ENCODE measurements at regions not wholly inside any gene's neighbourhood (a gene's known extent, or its start where the extent isn't known, plus 50 kb on each side); places are given as distances from the start of the nearest gene placed in this dataset.
"Not testable (repeated sequence)": the region's sequence is repeated elsewhere in the genome, so short reads cannot be mapped to it uniquely, and the experiment has no call there.

DNA sequence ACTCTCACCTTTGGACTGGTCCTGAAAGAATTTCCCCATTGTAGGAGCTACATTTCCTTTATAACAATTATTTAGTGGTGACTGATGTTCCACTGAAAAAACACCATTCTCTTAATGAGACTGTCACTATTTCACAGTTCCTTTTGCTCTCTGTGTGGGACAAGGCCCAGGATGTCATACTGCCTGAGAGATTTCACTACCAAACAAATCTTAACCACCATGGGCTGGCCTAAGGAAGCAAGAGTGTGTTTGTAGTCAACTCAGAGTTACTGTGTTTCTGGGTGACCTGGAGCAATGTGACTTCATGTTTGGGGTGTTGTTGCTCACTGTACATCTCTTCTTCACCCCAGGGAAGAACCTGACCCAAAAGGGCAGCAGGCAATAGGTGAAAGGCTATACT lies 50.1 kb upstream of the ZNF608 start:
- DNase-seq, result no peak

DNA sequence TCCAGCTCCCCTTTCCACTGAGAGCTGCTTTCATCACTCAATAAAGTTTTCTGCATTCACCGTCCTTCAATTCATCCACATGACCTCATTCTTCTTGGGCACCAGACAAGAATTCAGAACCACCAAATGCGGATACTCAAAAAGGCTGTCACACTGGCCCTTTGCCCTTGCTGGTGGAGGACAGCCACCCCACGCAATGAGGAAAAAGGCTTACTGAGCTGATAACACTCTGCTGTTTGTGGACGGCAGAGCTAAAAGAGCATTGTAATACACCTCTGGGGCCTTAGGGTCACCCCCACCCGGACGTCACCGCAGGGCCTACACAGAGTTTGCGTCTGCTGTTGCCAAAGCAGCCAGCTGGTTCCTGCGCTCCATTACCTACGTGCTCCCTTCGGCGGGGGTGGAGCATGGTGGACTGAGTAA lies 51.2 kb upstream of the ZNF608 start:
- no peak for DNase-seq

- no peak for DNase-seq
Observed at GRCh38 chr5:124798890-124799289, 52.5 kb upstream of the ZNF608 start.

GRCh38 chr5:124801551-124801950 lies 55.1 kb upstream of the ZNF608 start:
- DNase-seq, result no peak

DNA sequence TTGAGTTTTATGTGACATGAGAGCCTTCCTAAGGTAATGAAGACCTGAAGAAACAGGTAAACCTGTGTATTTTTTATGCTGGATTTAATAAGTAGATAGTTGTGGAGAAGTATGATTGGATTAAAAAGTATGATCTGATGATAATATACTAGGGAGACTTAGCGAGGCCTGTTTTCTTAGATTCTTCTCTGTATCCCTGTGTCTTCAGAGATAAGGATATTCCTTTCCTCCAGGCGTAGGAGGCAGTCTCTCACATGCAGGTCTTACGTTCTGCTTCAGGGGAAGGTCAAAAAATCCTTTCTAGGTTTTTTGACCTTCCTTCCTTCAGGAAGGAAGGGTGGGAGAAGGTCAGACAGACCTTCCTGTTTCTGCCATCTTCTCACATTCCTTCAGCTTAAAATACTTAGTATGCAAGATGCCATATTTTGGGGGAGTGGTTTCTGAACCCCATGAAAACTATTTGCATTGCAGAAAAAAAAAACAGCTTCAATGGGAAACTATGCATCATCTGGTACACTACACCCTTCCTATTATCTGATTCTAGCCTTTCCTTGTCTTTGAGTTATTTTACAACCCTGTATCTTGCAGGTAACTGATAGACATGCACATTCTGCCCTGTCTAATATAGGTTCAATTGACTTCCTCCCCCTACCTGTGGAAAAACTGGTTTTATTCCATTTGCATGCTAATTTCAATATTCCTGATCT lies 57.3 kb upstream of the ZNF608 start:
- no peak for DNase-seq

DNA sequence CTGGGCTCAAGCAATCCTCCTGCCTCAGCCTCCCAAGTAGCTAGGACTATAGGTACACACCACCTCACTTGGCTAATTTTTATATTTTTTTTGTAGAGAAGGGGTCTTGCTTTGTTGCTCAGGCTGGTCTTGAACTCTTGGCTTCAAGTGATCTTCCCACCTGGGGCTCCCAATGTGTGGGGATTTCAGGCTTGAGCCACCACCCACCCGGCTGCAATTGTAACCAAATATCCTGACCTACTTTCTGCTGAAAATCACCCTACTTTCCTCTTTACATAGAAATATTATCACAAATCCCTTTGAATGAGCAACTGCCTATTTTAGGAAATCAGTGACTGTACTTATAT lies 59.6 kb upstream of the ZNF608 start:
- no peak for DNase-seq

DNA sequence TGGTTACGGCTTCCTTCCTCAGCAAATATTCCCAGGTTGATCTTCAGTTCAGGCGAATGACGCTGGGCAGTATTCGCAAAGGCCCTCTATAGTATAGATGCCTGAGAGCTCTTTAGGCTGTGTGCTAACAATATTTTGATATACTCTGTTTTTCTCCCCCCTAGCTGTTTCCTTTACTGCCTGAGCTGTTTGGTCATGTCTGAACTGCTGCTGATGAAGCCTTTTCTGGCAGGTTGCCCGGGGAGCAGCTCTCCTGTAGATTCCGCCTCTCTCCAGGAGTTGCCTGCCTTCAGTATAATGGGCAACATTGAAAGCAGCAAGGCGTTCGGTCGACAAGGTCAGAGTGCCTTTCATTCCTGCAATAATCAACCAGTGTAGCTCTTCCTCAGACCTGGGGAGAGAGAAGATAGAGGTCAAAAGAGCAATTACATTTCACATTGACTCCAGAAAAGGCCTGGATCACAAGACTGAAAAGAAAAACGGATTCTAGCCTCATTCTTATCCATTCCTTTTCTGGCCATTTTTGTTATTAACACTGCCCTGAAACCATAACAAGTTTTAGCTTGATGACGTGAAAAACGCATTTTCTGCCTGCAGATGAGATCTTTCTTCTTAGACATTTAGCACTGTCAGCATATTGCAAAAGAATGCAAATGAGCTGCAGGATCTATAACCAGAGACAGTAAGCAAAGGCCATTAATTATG lies 60.1 kb upstream of the ZNF608 start:
- DNase-seq, result peak; percentile 84

- no peak for DNase-seq
Observed at GRCh38 chr5:124808842-124809268, 62.4 kb upstream of the ZNF608 start.

- DNase-seq, result no peak
Observed at GRCh38 chr5:124810396-124811006, 64.1 kb upstream of the ZNF608 start.

- DNase-seq, result no peak
Observed at GRCh38 chr5:124812771-124813358, 66.4 kb upstream of the ZNF608 start.

GRCh38 chr5:124816381-124816780 lies 69.9 kb upstream of the ZNF608 start:
- DNase-seq, result no peak

DNA sequence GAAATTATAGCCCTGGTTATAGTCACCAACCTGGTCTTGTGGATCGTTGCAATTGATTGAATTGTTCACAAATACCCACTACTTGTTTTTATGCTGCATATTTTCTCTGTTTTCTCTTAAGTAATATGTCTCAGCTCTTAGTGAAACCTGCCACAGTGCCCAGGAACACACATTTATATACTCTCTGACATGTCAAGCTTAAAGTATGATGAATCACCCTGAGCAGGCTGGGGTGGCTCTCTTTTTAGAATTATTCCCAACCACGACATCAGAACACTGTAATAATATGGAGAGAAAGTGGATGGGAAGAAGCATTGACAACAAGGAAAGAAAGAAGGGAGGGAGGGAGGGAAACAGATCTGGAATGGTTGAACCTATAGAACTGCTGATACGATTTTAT lies 72.8 kb upstream of the ZNF608 start:
- DNase-seq, result no peak

DNA sequence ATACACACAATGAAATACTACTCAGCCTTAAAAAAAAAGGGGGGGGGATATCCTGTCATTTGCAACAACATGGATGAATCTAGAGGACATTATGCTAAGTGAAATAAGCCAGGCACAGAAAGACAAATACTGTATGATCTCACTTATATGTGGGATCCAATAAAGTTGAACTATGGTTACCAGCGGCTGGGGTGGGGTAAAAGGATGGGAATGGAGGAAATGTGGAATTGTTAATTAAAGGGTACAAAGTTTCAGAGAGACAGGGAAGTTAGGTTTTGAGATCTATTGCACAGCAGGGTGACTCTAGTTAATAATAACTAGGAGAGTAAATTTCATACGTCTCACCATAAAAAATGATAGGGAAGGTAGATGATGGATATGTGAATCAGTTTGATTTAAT lies 76.2 kb upstream of the ZNF608 start:
- no peak for DNase-seq

DNA sequence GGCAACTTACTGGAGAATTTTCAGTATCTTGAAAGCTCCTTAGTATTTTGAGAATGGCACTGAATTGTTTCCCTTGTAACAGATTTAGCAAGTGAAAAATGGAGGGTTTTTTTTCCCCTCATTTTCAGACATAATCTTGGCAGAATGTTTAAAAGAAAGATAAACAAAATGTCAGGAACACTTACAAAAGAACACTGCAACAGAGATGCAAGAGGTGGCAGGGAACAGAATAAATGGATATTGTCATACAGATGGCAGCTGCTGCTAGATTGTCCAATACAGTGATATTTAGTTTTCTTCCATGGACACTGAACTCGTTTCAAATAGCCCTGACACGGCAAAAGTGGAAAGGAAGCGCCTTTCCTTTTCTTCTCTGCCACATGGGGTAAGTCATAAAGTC lies 76.9 kb upstream of the ZNF608 start:
- no peak for DNase-seq

- DNase-seq, result no peak
Observed at GRCh38 chr5:124824637-124825158, 78.3 kb upstream of the ZNF608 start.

- no peak for DNase-seq
Observed at GRCh38 chr5:124825250-124825982, 79.0 kb upstream of the ZNF608 start.

- no peak for DNase-seq
Observed at GRCh38 chr5:124825983-124826337, 79.5 kb upstream of the ZNF608 start.

DNA sequence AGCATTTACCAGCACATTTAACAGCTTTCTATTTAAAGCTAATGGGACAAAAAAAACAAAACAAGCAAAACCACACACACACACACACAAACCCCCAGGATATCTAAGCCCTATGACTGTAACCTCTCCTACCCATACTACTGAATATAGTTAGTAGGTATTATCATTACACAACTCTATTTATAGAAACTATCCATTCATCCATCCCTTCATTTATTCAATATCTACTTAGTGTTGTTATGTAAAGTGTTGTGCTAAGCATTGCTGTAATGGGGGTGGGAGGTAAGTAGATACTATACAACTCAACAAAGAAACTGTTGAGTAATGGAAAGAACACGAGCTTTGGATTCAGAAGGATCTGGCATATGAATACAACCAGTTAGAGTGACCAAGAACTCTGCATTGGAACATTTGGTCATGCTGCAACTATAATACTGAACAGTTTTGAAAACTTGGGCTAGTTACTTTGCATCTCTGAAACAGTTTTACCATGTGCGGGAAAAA lies 82.3 kb upstream of the ZNF608 start:
- DNase-seq, result no peak

GRCh38 chr5:124831687-124832240 lies 85.3 kb upstream of the ZNF608 start:
- no peak for DNase-seq

DNA sequence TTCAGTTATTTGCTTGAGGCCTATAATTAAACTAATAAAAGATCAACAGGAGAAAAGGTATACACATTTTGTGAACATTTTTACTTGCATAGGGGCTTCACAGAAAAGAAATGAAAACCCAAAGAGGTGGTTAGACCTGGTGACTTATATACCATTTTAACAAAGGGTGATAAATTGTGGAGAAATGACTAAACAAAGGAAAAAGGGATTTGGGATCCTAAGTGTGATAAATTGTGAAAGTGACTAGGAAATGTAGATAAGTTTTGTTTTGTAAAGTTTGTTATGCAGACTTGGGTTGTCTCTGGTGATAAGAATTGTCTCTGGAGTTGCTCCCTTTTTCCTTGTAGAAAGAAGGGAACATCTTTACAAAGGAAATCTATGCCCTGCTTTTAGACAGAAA lies 86.1 kb upstream of the ZNF608 start:
- DNase-seq, result no peak

DNA sequence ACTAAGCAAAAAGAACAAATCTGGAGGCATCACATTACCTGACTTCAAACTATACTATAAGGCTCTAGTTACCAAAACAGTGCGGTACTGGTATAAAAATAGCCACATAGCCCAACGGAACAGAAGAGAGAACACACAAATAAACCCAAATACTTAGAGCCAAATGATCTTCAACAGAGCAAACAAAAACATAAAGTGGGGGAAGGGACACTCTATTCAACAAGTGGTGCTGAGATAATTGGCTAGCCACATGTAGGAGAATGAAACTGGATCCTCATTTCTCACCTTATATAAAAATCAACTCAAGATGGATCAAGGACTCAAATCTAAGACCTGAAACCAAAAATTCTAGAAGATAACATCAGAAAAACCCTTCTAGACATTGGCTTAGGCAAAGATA lies 89.9 kb upstream of the ZNF608 start:
- not testable (repeated sequence) for DNase-seq

DNA sequence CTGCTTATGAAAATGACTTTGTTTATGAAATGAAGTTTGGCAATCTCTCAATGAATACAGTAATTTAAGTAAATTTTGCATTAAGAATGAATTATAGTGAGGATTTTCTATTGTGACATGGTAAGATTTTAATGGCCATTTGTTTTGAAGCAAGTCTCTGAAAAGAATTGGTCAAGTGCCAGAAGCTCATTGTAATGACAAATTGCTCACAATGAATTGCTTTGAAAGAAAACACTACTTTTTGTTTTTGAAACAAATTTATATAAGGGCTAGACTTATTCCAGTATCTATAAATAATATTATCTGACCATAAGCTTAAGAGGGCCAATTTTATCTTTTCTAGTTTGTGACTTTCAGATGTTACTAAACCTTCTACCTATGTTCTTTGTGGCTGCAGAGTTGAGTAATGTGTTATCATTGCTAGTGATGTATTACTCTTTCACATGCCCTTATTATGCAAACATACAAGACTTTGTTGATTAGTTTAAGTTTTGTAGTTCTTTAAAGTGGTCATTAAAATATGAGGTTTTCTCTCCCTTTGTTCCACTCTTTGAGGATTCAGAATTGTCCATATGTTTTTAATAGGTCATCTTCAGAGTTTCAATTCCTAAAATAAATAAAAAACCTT lies 93.0 kb upstream of the ZNF608 start:
- no peak for DNase-seq

Data from islet precursor cell (in vitro differentiated cells).